ENCODE measurements at regions not wholly inside any gene's neighbourhood (a gene's known extent, or its start where the extent isn't known, plus 50 kb on each side); places are given as distances from the start of the nearest gene placed in this dataset.

GRCh38 chr2:76128622-76129021 is 417.9 kb upstream of the GCFC2 start:
- in situ Hi-C loops (cut with MboI), result no loop called here

GRCh38 chr2:76120176-76120575 is 409.5 kb upstream of the GCFC2 start:
- Histone ChIP-seq H4K20me1 (ENCODE audit: insufficient read depth) (no peaks in the 10 kb centered on the region), H3K9ac (no peak overlapping the region), H3K4me3 (no peak overlapping the region), H3K4me1 (ENCODE audit: insufficient read depth) (no peaks in the 10 kb centered on the region), H3K9me2 (ENCODE audit: insufficient read depth) (no peaks in the 10 kb centered on the region), H2AFZ (no peak overlapping the region), H3K27ac (no peak overlapping the region), H3F3A (ENCODE audit: insufficient read depth) (no peaks in the 10 kb centered on the region), H3K4me2 (ENCODE audit: unreplicated experiment) (no peak overlapping the region), H3K79me2 (ENCODE audit: insufficient read depth) (no peaks in the 10 kb centered on the region), H3K36me3 (ENCODE audit: low read depth) (no peaks in the 10 kb centered on the region), H3K9me3 (ENCODE audit: low read depth) (no peaks in the 10 kb centered on the region), H3K27me3 (replicated peaks; ENCODE audit: insufficient read depth) (no peaks in the 10 kb centered on the region)
- WGBS, 2 experiments (ENCODE audit: low coverage in 1 of 2, low lambda C conversion rate in 2 of 2, missing lambda C conversion rate in 2 of 2), result 0% methylated on average over 1 of the region's 1 CpG
- DNase-seq, result no peak
- no peak for TF ChIP-seq EZH2 (IDR thresholded peaks at IDR 0.05; ENCODE audit: insufficient read depth, poor library complexity, severe bottlenecking)
- no peak for TF ChIP-seq EZH2phosphoT487 (IDR thresholded peaks at IDR 0.05; ENCODE audit: insufficient read depth, low read depth)
- in situ Hi-C loops (cut with MboI), result no loop called here

More at GRCh38 chr2:76128622-76129021, 417.9 kb upstream of the GCFC2 start:
- H3K4me1 ChIP-seq (ENCODE audit: insufficient read depth), result no peaks in the 10 kb centered on the region
- WGBS, 2 experiments (ENCODE audit: low coverage in 1 of 2, low lambda C conversion rate in 2 of 2, missing lambda C conversion rate in 2 of 2), result 4 to 7% methylated on average over 3 of the region's 3 CpGs
- no peaks in the 10 kb centered on the region for H3K9me2 ChIP-seq (ENCODE audit: insufficient read depth)
- no peak overlapping the region for H3K4me3 ChIP-seq
- H3K4me2 ChIP-seq (ENCODE audit: unreplicated experiment), result no peak overlapping the region
- H2AFZ ChIP-seq, result no peak overlapping the region
- H3F3A ChIP-seq (ENCODE audit: insufficient read depth), result no peaks in the 10 kb centered on the region
- H3K36me3 ChIP-seq (ENCODE audit: low read depth), result no peaks in the 10 kb centered on the region
- DNase-seq, result no peak
- H3K79me2 ChIP-seq (ENCODE audit: insufficient read depth), result no peaks in the 10 kb centered on the region
- no peaks in the 10 kb centered on the region for H3K27me3 ChIP-seq (replicated peaks; ENCODE audit: insufficient read depth)
- no peaks in the 10 kb centered on the region for H3K9me3 ChIP-seq (ENCODE audit: low read depth)
- TF ChIP-seq EZH2phosphoT487 (IDR thresholded peaks at IDR 0.05; ENCODE audit: insufficient read depth, low read depth), result no peak
- TF ChIP-seq EZH2 (IDR thresholded peaks at IDR 0.05; ENCODE audit: insufficient read depth, poor library complexity, severe bottlenecking), result no peak
- no peaks in the 10 kb centered on the region for H4K20me1 ChIP-seq (ENCODE audit: insufficient read depth)
- H3K9ac ChIP-seq, result no peak overlapping the region
- no peak overlapping the region for H3K27ac ChIP-seq

- Histone ChIP-seq H3K4me1 (ENCODE audit: insufficient read depth) (no peaks in the 10 kb centered on the region), H2AFZ (no peak overlapping the region), H3K9me2 (ENCODE audit: insufficient read depth) (no peaks in the 10 kb centered on the region), H3K27ac (no peak overlapping the region), H3K9ac (no peak overlapping the region), H3K79me2 (ENCODE audit: insufficient read depth) (no peaks in the 10 kb centered on the region), H4K20me1 (ENCODE audit: insufficient read depth) (no peaks in the 10 kb centered on the region), H3K36me3 (ENCODE audit: low read depth) (no peaks in the 10 kb centered on the region), H3K27me3 (replicated peaks; ENCODE audit: insufficient read depth) (no peaks in the 10 kb centered on the region), H3K9me3 (ENCODE audit: low read depth) (no peaks in the 10 kb centered on the region), H3K4me3 (no peak overlapping the region), H3K4me2 (ENCODE audit: unreplicated experiment) (no peak overlapping the region), H3F3A (ENCODE audit: insufficient read depth) (no peaks in the 10 kb centered on the region)
- no peak for TF ChIP-seq EZH2 (IDR thresholded peaks at IDR 0.05; ENCODE audit: insufficient read depth, poor library complexity, severe bottlenecking)
- no peak for TF ChIP-seq EZH2phosphoT487 (IDR thresholded peaks at IDR 0.05; ENCODE audit: insufficient read depth, low read depth)
- in situ Hi-C loops (cut with MboI), result no loop called here
- no peak for DNase-seq
These were observed 379.0 kb upstream of the GCFC2 start for GRCh38 chr2:76089683-76090082.

- in situ Hi-C loops (cut with MboI), result no loop called here
- H3K9me2 ChIP-seq (ENCODE audit: insufficient read depth), result no peaks in the 10 kb centered on the region
- DNase-seq, result no peak
- no peak overlapping the region for H2AFZ ChIP-seq
- H3K27ac ChIP-seq, result no peak overlapping the region
- no peaks in the 10 kb centered on the region for H3K79me2 ChIP-seq (ENCODE audit: insufficient read depth)
- TF ChIP-seq EZH2phosphoT487 (IDR thresholded peaks at IDR 0.05; ENCODE audit: insufficient read depth, low read depth), result no peak
- TF ChIP-seq EZH2 (IDR thresholded peaks at IDR 0.05; ENCODE audit: insufficient read depth, poor library complexity, severe bottlenecking), result no peak
- no peak overlapping the region for H3K4me3 ChIP-seq
- no peak overlapping the region for H3K4me2 ChIP-seq (ENCODE audit: unreplicated experiment)
- no peaks in the 10 kb centered on the region for H3F3A ChIP-seq (ENCODE audit: insufficient read depth)
- no peak overlapping the region for H3K9ac ChIP-seq
- H3K4me1 ChIP-seq (ENCODE audit: insufficient read depth), result no peaks in the 10 kb centered on the region
- H3K27me3 ChIP-seq (replicated peaks; ENCODE audit: insufficient read depth), result no peaks in the 10 kb centered on the region
- H3K36me3 ChIP-seq (ENCODE audit: low read depth), result no peaks in the 10 kb centered on the region
- WGBS, 2 experiments (ENCODE audit: low coverage in 1 of 2, low lambda C conversion rate in 2 of 2, missing lambda C conversion rate in 2 of 2), result 0 to 3% methylated on average over 2 of the region's 2 CpGs
- H3K9me3 ChIP-seq (ENCODE audit: low read depth), result no peaks in the 10 kb centered on the region
- no peaks in the 10 kb centered on the region for H4K20me1 ChIP-seq (ENCODE audit: insufficient read depth)
These were observed 372.5 kb upstream of the GCFC2 start for GRCh38 chr2:76083248-76083647.

- Histone ChIP-seq H3K79me2 (ENCODE audit: insufficient read depth) (no peaks in the 10 kb centered on the region), H3F3A (ENCODE audit: insufficient read depth) (no peaks in the 10 kb centered on the region), H3K9ac (no peak overlapping the region), H3K9me3 (ENCODE audit: low read depth) (no peaks in the 10 kb centered on the region), H3K27me3 (replicated peaks; ENCODE audit: insufficient read depth) (no peaks in the 10 kb centered on the region), H3K9me2 (ENCODE audit: insufficient read depth) (no peaks in the 10 kb centered on the region), H4K20me1 (ENCODE audit: insufficient read depth) (no peaks in the 10 kb centered on the region), H3K36me3 (ENCODE audit: low read depth) (no peaks in the 10 kb centered on the region), H2AFZ (no peak overlapping the region), H3K4me3 (no peak overlapping the region), H3K4me2 (ENCODE audit: unreplicated experiment) (no peak overlapping the region), H3K27ac (no peak overlapping the region), H3K4me1 (ENCODE audit: insufficient read depth) (no peaks in the 10 kb centered on the region)
- TF ChIP-seq EZH2 (IDR thresholded peaks at IDR 0.05; ENCODE audit: insufficient read depth, poor library complexity, severe bottlenecking) (no peak), EZH2phosphoT487 (IDR thresholded peaks at IDR 0.05; ENCODE audit: insufficient read depth, low read depth) (no peak)
- WGBS, 2 experiments (ENCODE audit: low coverage in 1 of 2, low lambda C conversion rate in 2 of 2, missing lambda C conversion rate in 2 of 2), result 4 to 6% methylated on average over 3 of the region's 3 CpGs
- DNase-seq, result no peak
- in situ Hi-C loops (cut with MboI), result no loop called here
These were observed 371.8 kb upstream of the GCFC2 start for GRCh38 chr2:76082509-76082908.

Data from GM23248 (cell line).